HCT116 (cell line): ENCODE measurements at regions not wholly inside any gene's neighbourhood (a gene's known extent, or its start where the extent isn't known, plus 50 kb on each side); places are given as distances from the start of the nearest gene placed in this dataset.
"Not testable (repeated sequence)": the region's sequence is repeated elsewhere in the genome, so short reads cannot be mapped to it uniquely, and the experiment has no call there.

ENCODE experiments used
- ATAC-seq: fragments of 200-7000 bp; cut with Tn5 transposase; 2 replicates; pipeline ENCODE4 v1.9.1; 2020; ENCODE audit warnings: mild to moderate bottlenecking, moderate library complexity
- BruUV-seq: library from RNA; stranded (reverse); fragments of 400-500 nt; replicated peaks from 2 replicates; lab custom pipeline; 2021; lab: Mats Ljungman, UMichigan
- CTCF ChIA-PET: fragments of 300-600 bp; sonication (Branson Sonifier 250); formaldehyde crosslinking; loops from one replicate; lab custom pipeline; 2021; ENCODE audit warnings: antibody characterized with exemption; lab: Charles Lee
- POLR2A ChIA-PET: fragments of 300-600, 350-600 bp; sonication (Branson Sonifier 250); formaldehyde crosslinking; loops from one replicate; lab custom pipeline; 2021; ENCODE audit warnings: antibody characterized with exemption; lab: Charles Lee
- RAD21 ChIA-PET, 2 experiments: fragments of 300-600 bp; sonication (Branson Sonifier 250); formaldehyde crosslinking; loops; one replicate each; lab custom pipeline; 2023; ENCODE audit warnings: low total read pairs in 2 of 2; ENCODE audit not compliant: uncharacterized antibody in 2 of 2, unreplicated experiment in 2 of 2, low non-redundant PET in 1 of 2; lab: Charles Lee
- DNase-seq: peaks from one replicate; pipeline ENCODE4 v3.0.0-alpha.2; 2010; ENCODE audit warnings: low read depth, low spot score
- H2AFZ ChIP-seq: fragments of 200-600 bp; shearing (Covaris generic), sonication (generic); 2 replicates; pipeline ENCODE4 v1.6.1; 2017; ENCODE audit warnings: low read depth, mixed run types, mixed read lengths, antibody characterized with exemption, low read length; ENCODE audit not compliant: poor library complexity, severe bottlenecking
- H3K27ac ChIP-seq: 2 replicates; pipeline ENCODE4 v1.5.1; 2012; ENCODE audit warnings: low read depth, low read length
- H3K27me3 ChIP-seq: fragments of 200-600 bp; sonication (generic); 2 replicates; pipeline ENCODE4 v1.6.1; 2016; ENCODE audit warnings: mixed run types, low read length, mixed read lengths; ENCODE audit not compliant: insufficient read depth
- H3K36me3 ChIP-seq, 2 experiments: fragments of 200-500 bp in 1 of 2; fragments of 200-600 bp in 1 of 2; sonication (Bioruptor generic) in 1 of 2; sonication (generic) in 1 of 2; 2 replicates each; pipeline versions ENCODE4 v1.5.1 to v1.6.1; 2014 to 2016; ENCODE audit warnings: low read length in 2 of 2, inconsistent platforms in 1 of 2, mixed read lengths in 1 of 2, mixed run types in 1 of 2; ENCODE audit not compliant: insufficient read depth in 2 of 2, control insufficient read depth in 1 of 2
- H3K4me1 ChIP-seq, 2 experiments: fragments of 200-600 bp in 1 of 2; sonication (generic) in 1 of 2; 2 replicates each; pipeline versions ENCODE4 v1.5.1 to v1.6.1; 2012 to 2017; ENCODE audit warnings: low read length in 2 of 2, inconsistent platforms in 1 of 2, mild to moderate bottlenecking in 1 of 2, mixed read lengths in 1 of 2, mixed run types in 1 of 2, moderate library complexity in 1 of 2; ENCODE audit not compliant: insufficient read depth in 2 of 2, control insufficient read depth in 1 of 2
- H3K4me2 ChIP-seq: fragments of 200-600 bp; sonication (generic); 2 replicates; pipeline ENCODE4 v1.6.1; 2017; ENCODE audit warnings: mixed run types, low read length, mixed read lengths
- H3K4me3 ChIP-seq, 2 experiments: fragments of 200-600 bp in 1 of 2; sonication (generic) in 1 of 2; replicated peaks in 1 of 2; 2 replicates each; pipeline ENCODE4 v1.5.1; 2011 to 2016; ENCODE audit warnings: low read length in 2 of 2, control low read depth in 1 of 2, low read depth in 1 of 2, mild to moderate bottlenecking in 1 of 2, mixed read lengths in 1 of 2, mixed run types in 1 of 2
- H3K79me2 ChIP-seq: fragments of 200-600 bp; sonication (generic); 2 replicates; pipeline ENCODE4 v1.6.1; 2017; ENCODE audit warnings: mild to moderate bottlenecking, mixed run types, low read length, moderate library complexity, mixed read lengths; ENCODE audit not compliant: insufficient read depth
- H3K9ac ChIP-seq: fragments of 200-600 bp; sonication (generic); 2 replicates; pipeline ENCODE4 v1.6.1; 2016; ENCODE audit warnings: low read length, mixed read lengths
- H3K9me2 ChIP-seq: fragments of 200-600 bp; sonication (generic), shearing (Covaris generic); 2 replicates; pipeline ENCODE4 v1.6.1; 2017; ENCODE audit warnings: mixed run types, mild to moderate bottlenecking, moderate library complexity; ENCODE audit not compliant: insufficient read depth
- H3K9me3 ChIP-seq, 2 experiments: fragments of 200-500 bp in 1 of 2; fragments of 200-600 bp in 1 of 2; sonication (Bioruptor generic) in 1 of 2; sonication (generic) in 1 of 2; 2 replicates each; pipeline ENCODE4 v1.6.1; 2014 to 2017; ENCODE audit warnings: low read length in 2 of 2, mixed read lengths in 2 of 2, inconsistent platforms in 1 of 2, low read depth in 1 of 2, mild to moderate bottlenecking in 1 of 2, mixed run types in 1 of 2, moderate library complexity in 1 of 2; ENCODE audit not compliant: control insufficient read depth in 1 of 2, insufficient read depth in 1 of 2
- H4K20me1 ChIP-seq: fragments of 200-600 bp; sonication (generic), shearing (Covaris generic); 2 replicates; pipeline ENCODE4 v1.6.1; 2017; ENCODE audit warnings: mixed run types, mild to moderate bottlenecking, moderate library complexity; ENCODE audit not compliant: insufficient read depth
- intact Hi-C: fragments of 100-400 bp; cut with micrococcal nuclease; formaldehyde crosslinking; loops from 2 replicates; pipeline ENCODE4 v1.10.0; 2022

DNA sequence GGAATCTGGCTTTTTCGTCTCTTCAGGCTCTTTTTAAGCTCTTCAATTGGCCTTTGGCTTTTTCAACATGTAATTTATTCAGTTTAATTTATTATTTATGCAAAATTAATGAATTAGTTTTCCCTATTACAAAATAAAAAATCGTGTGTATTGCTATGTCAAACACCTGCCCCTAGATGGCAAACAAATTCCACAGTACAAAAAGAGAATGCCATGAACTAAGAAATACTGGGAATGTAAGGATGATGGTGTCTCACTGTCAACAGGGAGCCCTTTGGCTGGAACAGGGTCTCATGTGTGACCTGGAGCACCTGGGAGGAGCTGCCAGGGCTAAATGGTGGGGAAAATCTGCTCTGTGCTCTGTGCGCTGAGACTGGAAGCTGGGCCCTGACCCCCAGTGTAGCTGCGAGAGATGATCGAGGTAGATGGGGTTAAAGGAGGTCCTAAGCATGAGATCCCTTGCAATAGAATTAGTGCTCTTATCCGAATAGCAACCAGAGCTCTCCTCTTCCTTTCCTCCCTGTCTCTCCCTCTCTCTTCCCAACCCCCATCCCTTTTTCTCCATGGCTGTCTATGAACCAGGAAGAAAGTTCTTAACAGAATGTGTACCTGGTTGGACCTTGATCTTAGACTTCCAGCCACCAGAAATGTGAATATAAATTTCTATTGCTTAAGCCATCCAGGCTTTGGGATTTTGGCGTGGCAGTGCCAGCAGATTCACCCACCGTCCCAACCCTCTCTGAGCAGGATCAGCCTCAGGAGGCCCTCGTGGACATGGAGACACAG lies 1183.5 kb downstream of the RPIA start:
- POLR2A ChIA-PET, DNase-seq, ATAC-seq: not testable (repeated sequence)

DNA sequence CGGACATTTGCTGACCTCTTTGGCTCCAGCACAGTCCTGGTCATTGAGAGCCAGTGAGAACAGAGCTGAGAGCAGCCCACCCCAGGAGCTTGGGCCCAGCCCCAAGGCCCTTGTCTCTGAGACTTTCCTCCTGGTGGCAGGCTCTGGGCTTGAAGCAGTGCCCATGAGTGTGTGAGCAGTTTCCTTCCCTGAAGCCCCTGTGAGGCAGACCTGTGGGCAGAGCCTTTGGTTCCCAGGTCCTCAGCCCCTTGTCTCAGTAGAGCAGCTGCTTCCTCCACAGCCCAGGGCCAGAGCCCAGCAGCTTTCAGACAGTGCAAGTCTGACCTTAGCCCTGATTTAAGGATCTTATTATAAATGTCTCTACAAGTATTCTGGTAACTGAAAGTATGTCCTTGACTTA lies 1185.0 kb downstream of the RPIA start:
- ATAC-seq, H3K36me3 ChIP-seq, CTCF ChIA-PET, intact Hi-C loops, RAD21 ChIA-PET, DNase-seq, H3K79me2 ChIP-seq, H3K9ac ChIP-seq, H3K27me3 ChIP-seq, H3K4me3 ChIP-seq, H4K20me1 ChIP-seq, H2AFZ ChIP-seq, H3K4me1 ChIP-seq, H3K27ac ChIP-seq, H3K4me2 ChIP-seq, BruUV-seq, H3K9me3 ChIP-seq, H3K9me2 ChIP-seq, POLR2A ChIA-PET: not testable (repeated sequence)

More for the DNA sequence above, 1183.5 kb downstream of the RPIA start:
- CTCF ChIA-PET, BruUV-seq, H3K4me3 ChIP-seq, RAD21 ChIA-PET, H3K9ac ChIP-seq, H3K79me2 ChIP-seq, intact Hi-C loops, H3K27me3 ChIP-seq, H3K4me2 ChIP-seq, H3K4me1 ChIP-seq, H4K20me1 ChIP-seq, H2AFZ ChIP-seq, H3K27ac ChIP-seq, H3K9me3 ChIP-seq, H3K36me3 ChIP-seq, H3K9me2 ChIP-seq: not testable (repeated sequence)

DNA sequence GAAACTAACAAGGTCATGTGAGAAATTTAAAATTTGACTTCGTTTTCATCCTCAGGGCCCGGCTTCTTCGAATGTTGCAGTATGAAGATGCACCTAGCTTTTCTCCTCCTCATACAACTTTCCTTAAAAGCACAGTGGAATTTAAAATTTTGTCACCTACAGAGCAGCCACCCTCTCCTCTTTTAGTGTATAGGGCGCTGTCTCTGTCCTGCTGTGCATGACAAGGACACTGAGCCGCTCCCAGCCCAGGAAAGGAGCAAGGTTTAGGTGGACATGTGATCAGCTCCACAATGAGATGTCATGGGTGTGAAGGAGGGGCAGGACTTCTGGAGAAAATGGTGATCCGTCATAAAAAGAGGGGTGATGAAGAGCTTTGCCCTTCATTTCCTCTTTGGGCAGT lies 1185.4 kb downstream of the RPIA start:
- CTCF ChIA-PET, H3K27me3 ChIP-seq: not testable (repeated sequence)

DNA sequence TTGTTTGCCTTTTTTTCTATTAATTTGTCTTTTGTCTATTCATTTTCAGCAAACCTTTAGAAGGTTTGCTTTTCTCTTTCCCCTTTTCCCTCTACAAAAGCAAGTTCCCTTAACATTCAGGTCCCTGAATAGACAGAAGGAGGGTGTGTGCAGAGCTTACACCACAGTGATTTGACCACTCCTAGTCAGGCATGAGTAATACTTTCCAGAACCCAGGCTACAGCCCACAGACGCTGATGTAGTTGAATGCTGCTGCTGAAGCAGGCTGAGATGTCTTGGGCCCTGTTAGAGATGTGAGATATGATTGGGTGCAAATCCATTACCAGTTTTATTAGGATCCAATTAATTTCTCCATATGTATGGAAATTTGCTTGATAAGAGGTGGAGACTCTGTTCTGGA lies 1191.4 kb downstream of the RPIA start:
- DNase-seq, H3K27ac ChIP-seq, H3K4me3 ChIP-seq, BruUV-seq, H2AFZ ChIP-seq, ATAC-seq, H3K9ac ChIP-seq, H3K4me1 ChIP-seq, intact Hi-C loops, H3K9me2 ChIP-seq, H3K27me3 ChIP-seq, H3K4me2 ChIP-seq, H4K20me1 ChIP-seq, CTCF ChIA-PET, H3K79me2 ChIP-seq, H3K36me3 ChIP-seq, RAD21 ChIA-PET, H3K9me3 ChIP-seq, POLR2A ChIA-PET: not testable (repeated sequence)

More for the DNA sequence above, 1185.4 kb downstream of the RPIA start:
- H3K4me3 ChIP-seq, RAD21 ChIA-PET, H3K4me1 ChIP-seq, BruUV-seq, POLR2A ChIA-PET, H3K36me3 ChIP-seq, H3K27ac ChIP-seq, H4K20me1 ChIP-seq, H3K9me3 ChIP-seq, ATAC-seq, intact Hi-C loops, DNase-seq, H3K79me2 ChIP-seq, H2AFZ ChIP-seq, H3K4me2 ChIP-seq, H3K9ac ChIP-seq, H3K9me2 ChIP-seq: not testable (repeated sequence)
